Testis (tissue), 2 donors: ENCODE measurements at regions not wholly inside any gene's neighbourhood (a gene's known extent, or its start where the extent isn't known, plus 50 kb on each side); places are given as distances from the start of the nearest gene placed in this dataset.

Source experiments
- CTCF ChIP-seq, 3 experiments: fragments of 450-650 bp in 2 of 3; fragments of 200-600 bp in 1 of 3; sonication (generic) in 1 of 3; IDR thresholded peaks; one replicate each; pipeline ENCODE4 v1.5.1; 2016 to 2019; ENCODE audit warnings: antibody characterized with exemption in 3 of 3, mild to moderate bottlenecking in 2 of 3, moderate library complexity in 1 of 3
- POLR2A ChIP-seq: fragments of 450-650 bp; IDR thresholded peaks from one replicate; pipeline ENCODE4 v1.6.1; 2017; ENCODE audit warnings: antibody characterized with exemption, mild to moderate bottlenecking, moderate library complexity

DNA sequence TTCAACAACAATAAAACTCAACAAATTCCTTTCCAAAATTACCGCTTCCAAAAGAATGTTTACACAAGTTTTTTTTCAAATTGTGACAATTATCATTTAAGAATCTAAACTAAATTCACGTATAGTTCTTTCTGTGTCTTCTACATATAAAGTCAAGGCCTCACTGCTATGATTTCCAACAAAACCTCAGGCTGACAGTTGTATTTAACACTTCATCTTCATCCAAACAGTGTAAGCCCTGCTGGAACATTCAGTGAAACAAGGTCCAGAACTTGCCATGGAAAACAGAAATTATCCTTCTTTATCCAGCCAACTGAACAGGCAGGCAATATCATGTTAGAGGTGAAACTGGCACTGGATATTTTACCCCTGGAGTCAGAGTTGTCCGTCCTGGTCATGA is 357.9 kb downstream of the PID1 start:
- TF ChIP-seq CTCF (IDR thresholded peaks at IDR 0.05): no peak
- TF ChIP-seq POLR2A: no peak
